ENCODE measurements at regions not wholly inside any gene's neighbourhood (a gene's known extent, or its start where the extent isn't known, plus 50 kb on each side); places are given as distances from the start of the nearest gene placed in this dataset.

GRCh38 chr6:22079783-22080182, 217.1 kb downstream of the PRL start:
- DNase-seq: no peak

DNA sequence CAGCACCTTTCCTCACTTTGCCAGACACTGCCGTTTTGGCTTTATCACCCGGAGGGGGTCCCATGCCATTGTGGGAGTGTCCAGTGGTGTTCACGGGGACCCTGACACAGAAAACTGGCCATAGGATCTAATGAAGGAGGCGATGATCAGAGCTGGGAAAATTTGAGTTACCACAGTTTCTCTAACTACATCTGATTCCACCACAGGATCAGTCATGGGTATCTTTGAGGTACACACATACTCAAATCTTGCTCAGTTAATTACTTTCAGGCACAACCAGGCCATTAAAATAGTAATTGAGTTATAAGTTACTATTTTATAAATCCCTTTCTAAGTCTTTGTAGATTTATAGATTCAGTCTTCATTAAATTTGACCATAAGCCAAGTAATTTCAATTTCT, 215.1 kb downstream of the PRL start:
- no peak for DNase-seq

- no peak for DNase-seq
Observed at GRCh38 chr6:22082218-22082617, 214.6 kb downstream of the PRL start.

- no peak for DNase-seq
Observed at GRCh38 chr6:22083119-22083518, 213.7 kb downstream of the PRL start.

- no peak for DNase-seq
Observed at GRCh38 chr6:22087960-22088706, 208.7 kb downstream of the PRL start.

- DNase-seq: no peak
Observed at GRCh38 chr6:22091424-22091948, 205.3 kb downstream of the PRL start.

- no peak for DNase-seq
Observed at GRCh38 chr6:22095836-22096235, 201.0 kb downstream of the PRL start.

DNA sequence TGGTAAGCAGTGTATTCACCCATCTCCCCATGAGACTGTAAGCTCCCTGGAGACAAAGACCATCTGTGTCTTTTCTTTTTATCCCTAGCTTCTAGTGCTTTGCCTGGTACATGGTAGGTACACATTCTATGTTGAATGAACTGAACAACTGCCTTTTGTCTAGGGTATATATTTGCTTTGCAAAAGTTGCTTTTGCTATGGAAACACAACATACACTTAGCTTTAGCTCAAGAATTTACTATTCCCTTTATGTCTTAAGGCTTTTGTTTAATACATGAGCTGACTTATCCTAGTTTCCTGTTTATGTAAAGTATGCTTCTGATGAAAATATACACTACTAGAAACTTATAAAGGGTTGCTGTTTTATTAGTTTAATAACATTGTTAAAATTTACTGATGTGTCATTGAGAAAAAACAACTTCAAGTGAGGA, 198.2 kb downstream of the PRL start:
- DNase-seq: no peak

DNA sequence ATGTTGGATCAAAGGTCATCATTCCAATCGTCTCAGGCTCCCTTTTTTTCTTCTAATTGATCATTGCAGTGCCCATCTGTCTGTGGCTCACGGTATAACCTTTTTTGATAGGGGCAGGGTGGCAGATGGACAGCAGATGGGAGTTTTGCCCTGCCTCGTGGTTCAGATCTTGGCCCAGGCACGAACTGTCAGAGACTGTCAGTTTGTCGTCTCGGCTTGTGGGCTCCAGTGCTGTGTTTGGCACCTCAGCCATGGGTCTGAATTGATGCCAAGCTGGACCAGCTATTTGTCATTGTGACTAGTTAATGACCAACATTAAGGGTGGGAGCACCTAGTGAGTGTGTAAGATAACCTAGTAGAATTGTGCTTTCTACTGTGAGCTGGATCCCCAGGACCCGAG, 197.6 kb downstream of the PRL start:
- no peak for DNase-seq

DNA sequence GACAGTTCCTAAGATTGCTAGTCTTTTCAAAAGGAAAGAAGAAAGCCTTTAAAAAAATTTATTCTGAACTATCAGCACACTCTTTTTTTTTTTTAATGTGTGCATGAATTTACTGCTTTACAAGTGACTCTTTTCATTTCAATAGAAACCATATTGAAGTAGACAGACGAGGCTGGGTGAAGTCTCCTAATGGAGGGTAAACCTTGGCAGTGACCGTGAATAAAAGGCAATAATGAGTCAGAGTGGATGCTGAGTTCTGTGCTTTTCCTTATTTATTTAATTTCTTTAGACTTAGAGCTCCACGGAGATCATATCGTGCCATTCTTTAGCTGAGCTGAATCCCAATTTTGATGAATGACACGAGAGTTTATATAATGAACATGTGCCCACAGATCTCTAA, 196.9 kb downstream of the PRL start:
- DNase-seq: no peak

- no peak for DNase-seq
Observed at GRCh38 chr6:22101163-22101562, 195.7 kb downstream of the PRL start.

GRCh38 chr6:22102671-22103070, 194.2 kb downstream of the PRL start:
- DNase-seq: no peak

- no peak for DNase-seq
Observed at GRCh38 chr6:22106451-22106850, 190.4 kb downstream of the PRL start.

DNA sequence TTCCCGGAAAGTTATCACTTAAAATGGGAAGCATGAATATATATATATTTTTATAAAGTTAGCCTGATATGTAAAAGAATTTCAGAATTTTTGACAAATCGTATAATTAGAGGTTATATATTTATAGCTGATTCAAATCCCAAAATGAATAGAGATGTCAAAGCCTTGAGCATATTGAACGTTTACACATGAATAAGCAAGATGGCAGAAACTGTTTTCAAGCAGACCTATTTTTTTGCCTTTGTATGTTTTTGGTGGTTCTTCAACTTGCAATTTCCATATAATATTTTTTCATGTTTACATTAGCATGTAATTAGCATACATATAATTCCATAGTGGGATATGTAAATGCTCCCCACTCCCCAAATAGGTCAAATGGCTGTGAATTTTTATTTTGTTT, 189.9 kb downstream of the PRL start:
- DNase-seq: no peak

- no peak for DNase-seq
Observed at GRCh38 chr6:22108199-22108598, 188.6 kb downstream of the PRL start.

GRCh38 chr6:22110061-22110460, 186.8 kb downstream of the PRL start:
- DNase-seq: no peak

DNA sequence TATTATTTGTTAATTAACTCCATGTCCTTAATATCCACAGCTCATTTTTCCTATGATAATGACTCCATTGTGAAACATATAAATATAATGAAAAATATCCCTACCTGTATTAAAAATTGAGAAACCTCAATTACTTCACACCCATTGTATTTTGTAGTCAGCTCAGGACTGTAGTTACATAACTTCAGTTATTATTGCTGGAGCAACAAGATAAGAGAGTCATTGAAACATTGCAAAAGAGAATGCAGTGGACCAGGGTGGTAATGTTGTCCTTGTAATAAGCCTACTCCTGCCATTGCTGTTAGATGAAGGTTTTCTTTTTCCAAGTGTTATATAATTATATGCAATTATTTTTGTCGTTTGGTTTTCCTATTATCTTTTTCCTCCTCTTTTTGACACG, 184.4 kb downstream of the PRL start:
- no peak for DNase-seq

- DNase-seq: no peak
Observed at GRCh38 chr6:22113026-22113766, 183.6 kb downstream of the PRL start.

GRCh38 chr6:22115559-22115958, 181.3 kb downstream of the PRL start:
- DNase-seq: no peak

DNA sequence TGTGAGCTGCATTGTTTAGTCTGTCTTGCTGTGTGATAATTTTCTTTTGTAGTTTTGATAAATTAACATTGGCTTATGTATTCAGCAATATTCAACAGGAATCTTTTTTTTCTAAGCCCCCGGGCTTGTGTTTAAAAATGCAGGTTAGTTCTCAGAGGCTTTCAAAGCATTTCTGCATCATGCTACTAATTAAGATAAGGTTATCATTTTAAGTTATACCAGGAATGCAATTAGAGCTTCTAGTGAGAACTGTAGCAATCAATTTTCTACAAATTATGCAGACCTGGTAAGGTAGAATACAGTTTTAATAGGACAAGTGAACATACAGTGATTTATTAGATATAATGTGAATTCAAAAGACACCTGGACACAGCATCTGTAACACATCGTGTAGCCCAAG, 179.2 kb downstream of the PRL start:
- no peak for DNase-seq

- DNase-seq: no peak
Observed at GRCh38 chr6:22119500-22119899, 177.3 kb downstream of the PRL start.

GRCh38 chr6:22124756-22125155, 172.1 kb downstream of the PRL start:
- DNase-seq: no peak

DNA sequence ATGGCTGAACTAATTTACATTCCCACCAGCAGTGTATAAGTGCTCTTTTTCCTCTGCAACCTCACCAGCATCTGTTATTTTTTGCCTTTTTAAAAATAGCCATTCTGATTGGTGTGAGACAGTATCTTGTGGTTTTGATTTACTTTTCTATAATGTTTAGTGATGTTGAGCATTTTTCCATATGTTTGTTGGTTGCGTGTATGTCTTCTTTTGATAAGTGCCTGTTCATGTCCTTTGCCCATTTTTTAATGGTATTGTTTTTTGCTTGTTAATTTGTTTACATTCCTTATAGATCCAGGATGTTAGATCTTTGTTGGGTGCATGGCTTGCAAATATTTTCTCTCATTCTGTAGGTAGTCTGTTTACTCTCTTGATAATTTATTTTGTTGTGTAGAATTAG, 169.9 kb downstream of the PRL start:
- DNase-seq: no peak

DNA sequence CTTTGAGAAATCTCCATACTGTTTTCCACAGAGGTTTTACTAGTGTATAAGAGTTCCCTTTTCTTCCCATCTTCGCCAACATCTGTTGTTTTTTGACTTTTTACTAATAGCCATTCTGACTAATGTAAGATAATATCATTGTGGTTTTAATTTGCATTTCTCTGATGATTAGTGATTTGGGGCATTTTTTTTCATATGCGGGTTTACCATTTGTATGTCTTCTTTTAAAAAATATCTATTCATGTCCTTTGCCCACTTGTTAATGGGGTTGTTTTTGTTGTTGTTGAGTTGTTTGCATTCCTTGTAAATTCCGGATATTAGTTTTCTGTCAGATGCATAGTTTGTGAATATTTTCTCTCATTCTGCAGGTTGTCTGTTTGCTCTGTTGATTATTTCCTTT, 167.1 kb downstream of the PRL start:
- no peak for DNase-seq
